22Rv1 (cell line): ENCODE measurements at regions not wholly inside any gene's neighbourhood (a gene's known extent, or its start where the extent isn't known, plus 50 kb on each side); places are given as distances from the start of the nearest gene placed in this dataset.
"Not testable (repeated sequence)": the region's sequence is repeated elsewhere in the genome, so short reads cannot be mapped to it uniquely, and the experiment has no call there.

Experiments used
- H3K27ac ChIP-seq: fragments of 450-650 bp; 2 replicates; pipeline ENCODE4 v1.5.1; 2017
- CTCF ChIP-seq: fragments of 450-650 bp; IDR thresholded peaks from 2 replicates; pipeline ENCODE4 v1.5.1; 2017; ENCODE audit warnings: mild to moderate bottlenecking
- ZFX ChIP-seq: fragments of 450-650 bp; IDR thresholded peaks from 2 replicates; pipeline ENCODE4 v1.6.1; 2017; ENCODE audit warnings: antibody characterized with exemption, borderline replicate concordance

GRCh38 chr19:29056535-29056934 is 156.4 kb downstream of the UQCRFS1 start:
- no peak for TF ChIP-seq ZFX
- no peak for TF ChIP-seq CTCF

GRCh38 chr19:29054886-29055675 is 157.9 kb downstream of the UQCRFS1 start:
- TF ChIP-seq CTCF (no peak), ZFX (no peak)

More at GRCh38 chr19:29056535-29056934, 156.4 kb downstream of the UQCRFS1 start:
- no peak overlapping the region for H3K27ac ChIP-seq

GRCh38 chr19:29048873-29049272 is 164.1 kb downstream of the UQCRFS1 start:
- TF ChIP-seq ZFX (no peak), CTCF (no peak)
- H3K27ac ChIP-seq, result no peak overlapping the region

More at GRCh38 chr19:29054886-29055675, 157.9 kb downstream of the UQCRFS1 start:
- H3K27ac ChIP-seq, result no peak overlapping the region

GRCh38 chr19:29045679-29046254 is 167.2 kb downstream of the UQCRFS1 start:
- TF ChIP-seq CTCF, result no peak
- no peak for TF ChIP-seq ZFX
- H3K27ac ChIP-seq, result no peak overlapping the region

- TF ChIP-seq CTCF (no peak), ZFX (no peak)
- H3K27ac ChIP-seq, result no peak overlapping the region
Observed at GRCh38 chr19:29044037-29044436, 168.9 kb downstream of the UQCRFS1 start.

- no peak for TF ChIP-seq ZFX
- no peak for TF ChIP-seq CTCF
- no peak overlapping the region for H3K27ac ChIP-seq
Observed at GRCh38 chr19:29042450-29042849, 170.5 kb downstream of the UQCRFS1 start.

- no peak overlapping the region for H3K27ac ChIP-seq
- TF ChIP-seq ZFX, result no peak
Observed at GRCh38 chr19:29040951-29041350, 172.0 kb downstream of the UQCRFS1 start.

- no peak overlapping the region for H3K27ac ChIP-seq
- TF ChIP-seq CTCF, result no peak
- no peak for TF ChIP-seq ZFX
Observed at GRCh38 chr19:29040292-29040691, 172.7 kb downstream of the UQCRFS1 start.

- not testable (repeated sequence) for H3K27ac ChIP-seq
Observed at GRCh38 chr19:29039036-29039435, 173.9 kb downstream of the UQCRFS1 start.
